ENCODE measurements at regions not wholly inside any gene's neighbourhood (a gene's known extent, or its start where the extent isn't known, plus 50 kb on each side); places are given as distances from the start of the nearest gene placed in this dataset.

DNA sequence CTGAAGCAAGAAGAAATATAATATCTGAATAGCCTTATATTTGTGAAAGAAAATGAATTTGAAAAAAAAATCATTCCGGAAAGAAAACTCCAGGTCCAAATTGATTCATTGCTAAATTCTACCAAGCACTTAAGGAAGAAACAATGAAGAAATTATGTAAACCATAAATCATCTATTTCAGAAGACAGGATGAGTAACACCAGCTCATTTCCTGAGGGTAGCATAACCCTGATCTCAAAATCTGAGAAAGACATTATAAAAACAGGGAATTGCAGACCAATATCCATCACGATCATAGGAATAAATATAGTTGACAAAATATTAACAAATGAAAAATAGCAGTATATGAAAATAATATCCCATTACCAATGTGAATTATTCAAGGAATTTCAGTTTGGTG, 70.1 kb upstream of the RAB18 start:
- Histone ChIP-seq H3K9me3 (ENCODE audit: severe bottlenecking) (no peaks in the 10 kb centered on the region), H3K4me3 (ENCODE audit: low read depth, low read length) (no peak overlapping the region), H3K27me3 (ENCODE audit: insufficient read depth, low read depth, severe bottlenecking) (no peaks in the 10 kb centered on the region), H3K27ac (no peak overlapping the region), H3K36me3 (no peaks in the 10 kb centered on the region)
- DNase-seq, result no peak
- TF ChIP-seq, protein P1, sequence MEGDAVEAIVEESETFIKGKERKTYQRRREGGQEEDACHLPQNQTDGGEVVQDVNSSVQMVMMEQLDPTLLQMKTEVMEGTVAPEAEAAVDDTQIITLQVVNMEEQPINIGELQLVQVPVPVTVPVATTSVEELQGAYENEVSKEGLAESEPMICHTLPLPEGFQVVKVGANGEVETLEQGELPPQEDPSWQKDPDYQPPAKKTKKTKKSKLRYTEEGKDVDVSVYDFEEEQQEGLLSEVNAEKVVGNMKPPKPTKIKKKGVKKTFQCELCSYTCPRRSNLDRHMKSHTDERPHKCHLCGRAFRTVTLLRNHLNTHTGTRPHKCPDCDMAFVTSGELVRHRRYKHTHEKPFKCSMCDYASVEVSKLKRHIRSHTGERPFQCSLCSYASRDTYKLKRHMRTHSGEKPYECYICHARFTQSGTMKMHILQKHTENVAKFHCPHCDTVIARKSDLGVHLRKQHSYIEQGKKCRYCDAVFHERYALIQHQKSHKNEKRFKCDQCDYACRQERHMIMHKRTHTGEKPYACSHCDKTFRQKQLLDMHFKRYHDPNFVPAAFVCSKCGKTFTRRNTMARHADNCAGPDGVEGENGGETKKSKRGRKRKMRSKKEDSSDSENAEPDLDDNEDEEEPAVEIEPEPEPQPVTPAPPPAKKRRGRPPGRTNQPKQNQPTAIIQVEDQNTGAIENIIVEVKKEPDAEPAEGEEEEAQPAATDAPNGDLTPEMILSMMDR (IDR thresholded peaks at IDR 0.05; ENCODE audit: low read depth, low read length), result no peak

DNA sequence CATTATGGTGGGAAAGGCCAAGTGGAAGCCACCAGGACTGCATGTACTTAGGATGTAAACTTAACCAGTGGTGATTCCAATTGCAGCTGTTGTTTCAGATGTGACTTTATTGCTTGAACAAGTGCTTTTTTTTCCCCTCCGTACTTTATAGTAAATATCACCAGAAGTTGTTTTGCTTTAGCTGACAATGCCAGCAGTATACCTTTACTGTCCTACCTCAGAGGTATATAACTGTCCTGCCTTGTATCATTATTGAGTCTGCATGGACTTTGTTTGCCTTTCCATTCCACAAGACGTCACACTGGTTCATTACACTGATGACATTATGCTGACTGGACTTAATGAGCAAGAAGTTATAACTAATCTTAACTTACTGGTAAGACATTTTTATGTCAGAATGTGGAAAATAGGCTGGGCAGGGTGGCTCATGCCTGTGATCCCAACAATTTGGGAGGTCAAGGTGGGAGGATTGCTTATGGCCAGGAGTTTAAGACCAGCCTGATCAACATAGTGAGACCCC, 77.1 kb upstream of the RAB18 start:
- no peak for DNase-seq
- TF ChIP-seq, protein P1 (IDR thresholded peaks at IDR 0.05; ENCODE audit: low read depth, low read length), result no peak
- Histone ChIP-seq H3K9me3 (ENCODE audit: severe bottlenecking) (no peaks in the 10 kb centered on the region), H3K4me3 (ENCODE audit: low read depth, low read length) (no peak overlapping the region), H3K36me3 (no peaks in the 10 kb centered on the region), H3K27me3 (ENCODE audit: insufficient read depth, low read depth, severe bottlenecking) (no peaks in the 10 kb centered on the region), H3K27ac (no peak overlapping the region)

DNA sequence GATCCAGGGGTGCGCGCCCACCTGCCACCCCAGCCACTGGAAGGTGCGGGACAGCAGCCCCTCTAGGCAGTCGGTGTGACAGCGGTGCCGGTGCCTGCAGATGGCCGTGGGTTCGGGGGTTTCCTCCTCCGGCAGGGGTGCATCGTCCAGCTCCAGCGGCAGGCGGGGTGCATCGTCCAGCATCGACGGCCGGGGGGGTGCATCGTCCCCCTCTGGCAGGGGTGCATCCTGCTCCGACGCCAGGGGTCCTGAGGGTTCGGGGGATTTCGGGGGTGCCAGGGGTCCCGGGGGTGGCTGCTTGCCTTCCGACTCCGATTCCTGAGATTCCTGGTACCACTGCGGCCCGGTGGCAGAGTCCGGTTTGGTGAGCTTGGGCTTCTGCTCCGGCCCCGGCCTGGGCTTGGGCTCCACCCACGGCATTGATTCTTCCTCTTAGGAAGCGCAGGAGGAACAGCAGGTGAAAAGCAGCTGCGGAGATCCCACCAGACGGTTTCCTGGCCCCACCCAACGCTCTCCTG, 90.2 kb upstream of the RAB18 start:
- Histone ChIP-seq H3K27ac (no peak overlapping the region), H3K4me3 (ENCODE audit: low read depth, low read length) (no peak overlapping the region), H3K9me3 (ENCODE audit: severe bottlenecking) (no peaks in the 10 kb centered on the region), H3K36me3 (no peaks in the 10 kb centered on the region), H3K27me3 (ENCODE audit: insufficient read depth, low read depth, severe bottlenecking) (no peaks in the 10 kb centered on the region)
- TF ChIP-seq, protein P1 (IDR thresholded peaks at IDR 0.05; ENCODE audit: low read depth, low read length), result no peak
- DNase-seq, result no peak

DNA sequence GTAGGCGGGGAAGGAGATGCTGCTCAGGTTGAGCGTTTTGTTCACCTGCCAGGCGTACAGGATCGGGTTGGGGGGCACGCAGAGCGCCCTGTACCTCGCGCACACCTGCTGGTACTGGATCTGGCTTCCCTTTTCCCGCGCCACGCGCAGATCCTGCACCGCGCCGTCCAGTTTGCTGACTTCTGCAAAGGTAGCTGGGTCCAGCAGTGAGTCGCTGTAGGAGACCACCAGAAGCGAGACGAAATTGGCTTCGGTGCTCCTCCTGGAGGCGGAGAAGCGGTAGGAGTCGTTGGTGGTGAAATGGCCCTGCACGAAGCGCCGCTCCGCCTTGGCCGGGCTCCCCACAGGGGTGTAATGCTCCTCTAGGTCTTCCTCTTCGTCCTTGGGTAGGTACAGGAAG, 90.7 kb upstream of the RAB18 start:
- no peaks in the 10 kb centered on the region for H3K36me3 ChIP-seq
- TF ChIP-seq, protein P1 (IDR thresholded peaks at IDR 0.05; ENCODE audit: low read depth, low read length), result no peak
- no peaks in the 10 kb centered on the region for H3K9me3 ChIP-seq (ENCODE audit: severe bottlenecking)
- H3K27ac ChIP-seq, result no peak overlapping the region
- no peak for DNase-seq
- no peak overlapping the region for H3K4me3 ChIP-seq (ENCODE audit: low read depth, low read length)
- no peaks in the 10 kb centered on the region for H3K27me3 ChIP-seq (ENCODE audit: insufficient read depth, low read depth, severe bottlenecking)

DNA sequence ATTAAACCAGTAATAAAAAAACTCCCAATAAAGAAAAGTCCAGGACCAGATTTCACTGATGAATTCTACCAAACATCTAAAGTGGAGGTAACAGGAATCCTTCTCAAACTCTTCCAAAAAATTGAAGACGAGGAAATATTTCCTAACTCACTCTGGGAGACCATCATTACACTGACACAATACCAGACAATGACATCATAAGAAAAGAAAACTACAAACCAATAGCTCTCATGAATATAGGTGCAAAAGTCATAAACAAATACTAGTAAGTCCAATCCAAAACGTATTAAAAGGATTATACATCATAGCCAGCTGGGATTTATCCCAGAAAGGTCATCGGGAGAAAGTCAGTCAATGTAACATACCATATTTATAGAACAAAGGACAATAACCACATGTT, 94.0 kb upstream of the RAB18 start:
- Histone ChIP-seq H3K9me3 (ENCODE audit: severe bottlenecking) (no peaks in the 10 kb centered on the region), H3K27me3 (ENCODE audit: insufficient read depth, low read depth, severe bottlenecking) (no peaks in the 10 kb centered on the region), H3K4me3 (ENCODE audit: low read depth, low read length) (no peak overlapping the region), H3K27ac (no peak overlapping the region), H3K36me3 (no peaks in the 10 kb centered on the region)
- TF ChIP-seq, protein P1 (IDR thresholded peaks at IDR 0.05; ENCODE audit: low read depth, low read length), result no peak
- DNase-seq, result no peak

DNA sequence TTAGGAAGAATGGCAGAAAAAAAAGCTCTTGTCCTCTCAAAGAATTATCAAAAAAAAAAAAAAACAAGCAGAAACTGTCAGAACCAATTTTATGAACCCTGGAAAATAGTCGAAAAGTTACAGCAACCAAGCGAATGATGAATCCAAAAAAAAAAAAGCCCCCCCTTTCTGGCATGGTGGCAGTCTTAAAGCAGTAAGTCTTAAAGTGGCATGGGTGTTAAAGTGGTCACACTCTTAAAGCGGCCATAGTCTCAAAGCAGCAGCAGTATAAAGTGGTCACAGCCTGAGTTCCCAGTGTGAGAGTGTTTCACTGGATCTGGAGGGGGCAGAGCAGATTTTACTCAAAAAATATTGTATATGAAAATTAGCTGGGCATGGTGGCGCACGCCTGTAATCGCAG, 96.8 kb upstream of the RAB18 start:
- no peak overlapping the region for H3K4me3 ChIP-seq (ENCODE audit: low read depth, low read length)
- H3K27me3 ChIP-seq (ENCODE audit: insufficient read depth, low read depth, severe bottlenecking), result no peaks in the 10 kb centered on the region
- H3K36me3 ChIP-seq, result no peaks in the 10 kb centered on the region
- no peak overlapping the region for H3K27ac ChIP-seq
- TF ChIP-seq, protein P1 (IDR thresholded peaks at IDR 0.05; ENCODE audit: low read depth, low read length), result no peak
- no peaks in the 10 kb centered on the region for H3K9me3 ChIP-seq (ENCODE audit: severe bottlenecking)
- DNase-seq, result no peak
